Smooth muscle cell (in vitro differentiated cells): ENCODE measurements at regions not wholly inside any gene's neighbourhood (a gene's known extent, or its start where the extent isn't known, plus 50 kb on each side); places are given as distances from the start of the nearest gene placed in this dataset.

ENCODE experiments used
- DNase-seq: peaks from one replicate; lab custom pipeline; 2025; ENCODE audit not compliant: unreplicated experiment; lab: John Stamatoyannopoulos, UW
- H2AFZ ChIP-seq: fragments of 200-600 bp; sonication (generic); 2 replicates; pipeline ENCODE4 v1.6.0; 2016; ENCODE audit warnings: antibody characterized with exemption, low read depth, mild to moderate bottlenecking
- H3F3A ChIP-seq: fragments of 200-600 bp; sonication (generic); 2 replicates; pipeline ENCODE4 v1.6.0; 2017; ENCODE audit warnings: antibody characterized with exemption, low read depth
- H3K27ac ChIP-seq: fragments of 200-600 bp; sonication (generic); 2 replicates; pipeline ENCODE4 v1.5.1; 2016; ENCODE audit warnings: low read depth, mild to moderate bottlenecking
- H3K27me3 ChIP-seq: fragments of 200-600 bp; sonication (generic); 2 replicates; pipeline ENCODE4 v1.6.1; 2016; ENCODE audit warnings: low read depth, mild to moderate bottlenecking
- H3K36me3 ChIP-seq: fragments of 200-600 bp; sonication (generic); 2 replicates; pipeline ENCODE4 v1.5.1; 2016; ENCODE audit warnings: low read depth
- H3K4me1 ChIP-seq: fragments of 200-600 bp; sonication (generic); 2 replicates; pipeline ENCODE4 v1.5.1; 2016; ENCODE audit warnings: low read depth
- H3K4me2 ChIP-seq: fragments of 200-600 bp; sonication (generic); 2 replicates; pipeline ENCODE4 v1.6.0; 2016; ENCODE audit warnings: mild to moderate bottlenecking
- H3K4me3 ChIP-seq: fragments of 200-600 bp; sonication (generic); 2 replicates; pipeline ENCODE4 v1.5.1; 2016; ENCODE audit warnings: mild to moderate bottlenecking
- H3K79me2 ChIP-seq: fragments of 200-600 bp; sonication (generic); 2 replicates; pipeline ENCODE4 v1.6.0; 2016; ENCODE audit warnings: low read depth, mild to moderate bottlenecking
- H3K9ac ChIP-seq: fragments of 200-600 bp; sonication (generic); 2 replicates; pipeline ENCODE4 v1.6.0; 2016; ENCODE audit warnings: low read depth
- H3K9me3 ChIP-seq: fragments of 200-600 bp; sonication (generic); replicated peaks from 2 replicates; pipeline ENCODE4 v1.5.1; 2016; ENCODE audit warnings: low read depth
- H4K20me1 ChIP-seq: fragments of 200-600 bp; sonication (generic); 2 replicates; pipeline ENCODE4 v1.6.0; 2016; ENCODE audit warnings: low read depth
- CTCF ChIP-seq: fragments of 200-600 bp; sonication (generic); IDR thresholded peaks from 2 replicates; pipeline ENCODE4 v1.5.1; 2017; ENCODE audit warnings: borderline replicate concordance, mild to moderate bottlenecking, antibody characterized with exemption; ENCODE audit not compliant: insufficient read depth, poor library complexity, severe bottlenecking
- WGBS: methylation state at CpG from one replicate; pipeline ENCODE4 v1.1.7; 2016; ENCODE audit warnings: low lambda C conversion rate; 5-methylcytosine and 5-hydroxymethylcytosine counted together

GRCh38 chr11:112751772-112752171, 209.4 kb upstream of the NCAM1 start:
- Histone ChIP-seq H3K9ac (no peak overlapping the region), H2AFZ (no peak overlapping the region), H3K4me3 (no peak overlapping the region), H3K27me3 (no peaks in the 10 kb centered on the region), H3K79me2 (no peaks in the 10 kb centered on the region), H4K20me1 (no peaks in the 10 kb centered on the region), H3K4me2 (no peak overlapping the region), H3K36me3 (no peaks in the 10 kb centered on the region), H3F3A (no peaks in the 10 kb centered on the region), H3K4me1 (no peaks in the 10 kb centered on the region), H3K9me3 (no peaks in the 10 kb centered on the region), H3K27ac (no peak overlapping the region)
- 80% methylated on average over 2 of the region's 2 CpGs for WGBS
- no peak for DNase-seq
- no peak for TF ChIP-seq CTCF

DNA sequence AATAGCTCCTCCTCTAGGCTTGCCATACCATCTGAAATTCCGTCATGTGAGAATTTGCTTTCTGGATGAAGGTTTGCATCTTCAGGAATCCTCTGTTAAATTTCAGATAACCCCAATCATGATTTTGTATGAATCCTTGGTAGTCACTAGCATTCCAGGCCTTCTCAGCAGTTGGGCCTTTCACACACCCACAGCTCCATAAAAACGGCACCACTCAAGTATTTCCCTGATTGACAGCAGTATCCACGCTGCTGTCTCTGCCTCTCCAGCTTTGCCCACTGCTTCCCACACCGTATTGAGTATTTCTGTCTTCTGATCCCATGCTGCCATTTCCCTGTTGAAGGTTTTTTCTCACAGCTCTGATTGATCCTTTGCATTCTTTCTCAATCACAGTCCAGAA, 208.7 kb upstream of the NCAM1 start:
- H3K27me3 ChIP-seq: no peaks in the 10 kb centered on the region
- no peak overlapping the region for H3K4me3 ChIP-seq
- H4K20me1 ChIP-seq: no peaks in the 10 kb centered on the region
- no peaks in the 10 kb centered on the region for H3K4me1 ChIP-seq
- no peak overlapping the region for H3K4me2 ChIP-seq
- no peak overlapping the region for H3K27ac ChIP-seq
- no peaks in the 10 kb centered on the region for H3F3A ChIP-seq
- WGBS: 59% methylated on average over 4 of the region's 4 CpGs
- no peak overlapping the region for H3K9ac ChIP-seq
- no peak overlapping the region for H2AFZ ChIP-seq
- TF ChIP-seq CTCF: no peak
- no peak for DNase-seq
- no peaks in the 10 kb centered on the region for H3K9me3 ChIP-seq
- no peaks in the 10 kb centered on the region for H3K79me2 ChIP-seq
- no peaks in the 10 kb centered on the region for H3K36me3 ChIP-seq

DNA sequence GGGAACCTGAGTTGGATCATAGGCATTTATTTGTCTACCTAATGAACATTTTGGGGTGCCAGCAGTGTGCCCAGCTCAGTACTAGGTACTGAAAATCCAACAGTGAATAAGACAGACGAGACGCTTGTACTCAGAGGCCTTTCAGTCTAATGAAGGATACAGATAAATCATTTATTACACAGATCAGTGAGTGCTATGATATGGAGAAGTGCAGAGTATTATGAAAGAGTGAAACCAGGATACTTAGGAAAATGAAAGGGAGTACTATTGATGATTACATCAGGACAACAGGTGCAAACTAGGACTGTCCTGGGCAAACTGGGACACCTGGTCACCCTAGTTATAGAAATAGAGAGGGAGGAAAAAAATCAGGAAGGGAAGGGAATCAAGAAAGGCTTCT, 207.5 kb upstream of the NCAM1 start:
- H3K27me3 ChIP-seq: no peaks in the 10 kb centered on the region
- no peaks in the 10 kb centered on the region for H3K79me2 ChIP-seq
- no peak overlapping the region for H3K27ac ChIP-seq
- H4K20me1 ChIP-seq: no peaks in the 10 kb centered on the region
- H3K9me3 ChIP-seq: no peaks in the 10 kb centered on the region
- no peak overlapping the region for H2AFZ ChIP-seq
- H3K4me1 ChIP-seq: no peaks in the 10 kb centered on the region
- H3K36me3 ChIP-seq: no peaks in the 10 kb centered on the region
- H3K4me3 ChIP-seq: no peak overlapping the region
- TF ChIP-seq CTCF: no peak
- no peaks in the 10 kb centered on the region for H3F3A ChIP-seq
- DNase-seq: no peak
- 94% methylated on average over 2 of the region's 2 CpGs for WGBS
- H3K4me2 ChIP-seq: no peak overlapping the region
- no peak overlapping the region for H3K9ac ChIP-seq

DNA sequence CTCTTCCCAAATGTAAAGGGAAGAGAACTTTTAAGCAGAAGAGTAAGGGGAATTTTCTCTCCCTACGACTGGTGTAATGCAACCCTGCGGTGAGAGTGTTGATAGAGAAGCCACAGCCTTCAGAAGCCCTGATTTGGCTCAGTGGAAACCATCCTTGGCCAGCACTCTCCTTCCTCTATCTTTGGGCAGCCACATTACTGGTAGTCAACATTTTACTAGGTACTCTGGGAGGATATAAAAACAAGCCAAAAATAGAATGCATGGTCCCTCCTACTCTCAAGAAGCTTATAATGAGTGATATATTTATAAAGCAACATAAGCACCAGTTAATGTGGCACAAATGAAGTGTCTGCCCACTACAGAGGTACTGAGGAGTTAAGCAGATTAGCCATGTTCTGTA, 201.8 kb upstream of the NCAM1 start:
- no peak overlapping the region for H2AFZ ChIP-seq
- no peak overlapping the region for H3K9ac ChIP-seq
- no peak for TF ChIP-seq CTCF
- no peak overlapping the region for H3K4me2 ChIP-seq
- H3K27ac ChIP-seq: no peak overlapping the region
- WGBS: 60% methylated on average over 2 of the region's 2 CpGs
- H4K20me1 ChIP-seq: no peaks in the 10 kb centered on the region
- peaks cover 7% of the 10 kb centered on the region for H3K4me1 ChIP-seq
- H3K27me3 ChIP-seq: no peaks in the 10 kb centered on the region
- no peaks in the 10 kb centered on the region for H3K36me3 ChIP-seq
- DNase-seq: no peak
- H3F3A ChIP-seq: no peaks in the 10 kb centered on the region
- no peaks in the 10 kb centered on the region for H3K79me2 ChIP-seq
- no peak overlapping the region for H3K4me3 ChIP-seq
- H3K9me3 ChIP-seq: no peaks in the 10 kb centered on the region
